ENCODE measurements at regions not wholly inside any gene's neighbourhood (a gene's known extent, or its start where the extent isn't known, plus 50 kb on each side); places are given as distances from the start of the nearest gene placed in this dataset.
A peak's percentile ranks its signal among the peaks of the same experiment; 100 is the strongest.

GRCh38 chr6:21967056-21967974, 329.5 kb downstream of the PRL start:
- no peaks in the 10 kb centered on the region for H3K9me3 Mint-ChIP-seq
- no peaks in the 10 kb centered on the region for H3K27me3 Mint-ChIP-seq
- H3K36me3 Mint-ChIP-seq (ENCODE audit: low read depth) = no peaks in the 10 kb centered on the region
- no peak overlapping the region for H3K4me3 Mint-ChIP-seq
- H3K27ac Mint-ChIP-seq = no peak overlapping the region
- no peak for DNase-seq
- H3K4me1 Mint-ChIP-seq (ENCODE audit: low read depth) = peaks cover 4% of the 10 kb centered on the region

GRCh38 chr6:21968411-21968810, 328.4 kb downstream of the PRL start:
- DNase-seq = no peak
- H3K4me1 Mint-ChIP-seq (ENCODE audit: low read depth) = peaks cover 4% of the 10 kb centered on the region
- no peaks in the 10 kb centered on the region for H3K27me3 Mint-ChIP-seq
- no peaks in the 10 kb centered on the region for H3K9me3 Mint-ChIP-seq
- H3K4me3 Mint-ChIP-seq = no peak overlapping the region
- no peak overlapping the region for H3K27ac Mint-ChIP-seq
- no peaks in the 10 kb centered on the region for H3K36me3 Mint-ChIP-seq (ENCODE audit: low read depth)

GRCh38 chr6:21969192-21969591, 327.6 kb downstream of the PRL start:
- no peak overlapping the region for H3K27ac Mint-ChIP-seq
- no peaks in the 10 kb centered on the region for H3K9me3 Mint-ChIP-seq
- H3K27me3 Mint-ChIP-seq = no peaks in the 10 kb centered on the region
- peaks cover 4% of the 10 kb centered on the region for H3K4me1 Mint-ChIP-seq (ENCODE audit: low read depth)
- H3K4me3 Mint-ChIP-seq = no peak overlapping the region
- DNase-seq = no peak
- H3K36me3 Mint-ChIP-seq (ENCODE audit: low read depth) = no peaks in the 10 kb centered on the region

- Mint-ChIP-seq H3K4me1 (ENCODE audit: low read depth) (no peaks in the 10 kb centered on the region), H3K27ac (no peak overlapping the region), H3K27me3 (no peaks in the 10 kb centered on the region), H3K36me3 (ENCODE audit: low read depth) (no peaks in the 10 kb centered on the region), H3K4me3 (no peak overlapping the region), H3K9me3 (no peaks in the 10 kb centered on the region)
- no peak for DNase-seq
Observed at GRCh38 chr6:21970569-21971300, 326.1 kb downstream of the PRL start.

GRCh38 chr6:21971541-21971940, 325.3 kb downstream of the PRL start:
- Mint-ChIP-seq H3K4me3 (no peak overlapping the region), H3K27ac (no peak overlapping the region), H3K36me3 (ENCODE audit: low read depth) (no peaks in the 10 kb centered on the region), H3K27me3 (no peaks in the 10 kb centered on the region), H3K4me1 (ENCODE audit: low read depth) (no peaks in the 10 kb centered on the region), H3K9me3 (no peaks in the 10 kb centered on the region)
- DNase-seq = no peak

DNA sequence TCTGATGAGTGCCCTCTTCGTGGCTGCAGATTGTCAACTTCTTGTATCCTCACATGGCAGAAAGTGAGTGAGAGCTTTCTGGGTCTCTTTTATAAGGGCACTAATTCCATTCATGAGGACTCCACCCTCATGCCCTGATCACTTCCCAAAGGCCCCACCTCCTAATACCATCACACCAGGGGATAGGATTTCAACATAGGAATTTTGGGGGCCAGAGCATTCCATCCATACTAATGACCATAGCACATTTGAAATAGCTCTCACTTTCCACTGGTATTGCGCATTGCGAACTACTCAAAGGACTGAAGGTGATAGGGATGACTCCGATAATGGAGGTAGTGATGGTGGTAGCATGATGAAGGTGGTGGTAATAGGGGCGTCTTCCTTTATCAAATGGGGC, 324.3 kb downstream of the PRL start:
- no peak for DNase-seq
- Mint-ChIP-seq H3K9me3 (no peaks in the 10 kb centered on the region), H3K4me1 (ENCODE audit: low read depth) (no peaks in the 10 kb centered on the region)

DNA sequence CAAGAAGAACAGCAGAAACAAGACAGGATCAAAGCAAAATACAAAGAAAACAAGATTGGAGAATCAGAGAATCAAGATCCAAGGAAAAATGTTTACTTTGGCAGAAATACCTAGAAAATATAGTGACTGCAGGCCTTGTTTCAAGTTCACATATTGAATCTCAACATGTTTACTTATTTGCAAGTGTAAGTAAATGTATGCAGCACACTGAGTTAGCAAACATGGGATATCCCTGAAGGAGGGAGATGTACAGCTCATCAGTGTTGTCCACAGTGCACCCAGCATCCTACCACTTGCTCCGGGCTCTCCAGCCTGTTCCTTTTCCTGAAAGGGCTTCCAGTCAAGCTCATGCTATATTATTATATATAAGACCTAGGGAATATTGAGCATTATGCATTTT, 319.5 kb downstream of the PRL start:
- Mint-ChIP-seq H3K27ac (no peak overlapping the region), H3K36me3 (ENCODE audit: low read depth) (no peaks in the 10 kb centered on the region)

More for the DNA sequence above, 324.3 kb downstream of the PRL start:
- Mint-ChIP-seq H3K4me3 (no peak overlapping the region), H3K27ac (no peak overlapping the region), H3K27me3 (no peaks in the 10 kb centered on the region), H3K36me3 (ENCODE audit: low read depth) (no peaks in the 10 kb centered on the region)

GRCh38 chr6:21981235-21981833, 315.5 kb downstream of the PRL start:
- H3K27ac Mint-ChIP-seq = no peak overlapping the region
- DNase-seq = no peak
- H3K9me3 Mint-ChIP-seq = no peaks in the 10 kb centered on the region
- no peak overlapping the region for H3K4me3 Mint-ChIP-seq
- peaks cover 3% of the 10 kb centered on the region for H3K27me3 Mint-ChIP-seq
- no peaks in the 10 kb centered on the region for H3K4me1 Mint-ChIP-seq (ENCODE audit: low read depth)
- H3K36me3 Mint-ChIP-seq (ENCODE audit: low read depth) = no peaks in the 10 kb centered on the region

More for the DNA sequence above, 319.5 kb downstream of the PRL start:
- H3K9me3 Mint-ChIP-seq = no peaks in the 10 kb centered on the region
- no peak for DNase-seq
- no peaks in the 10 kb centered on the region for H3K4me1 Mint-ChIP-seq (ENCODE audit: low read depth)
- no peaks in the 10 kb centered on the region for H3K27me3 Mint-ChIP-seq
- no peak overlapping the region for H3K4me3 Mint-ChIP-seq

DNA sequence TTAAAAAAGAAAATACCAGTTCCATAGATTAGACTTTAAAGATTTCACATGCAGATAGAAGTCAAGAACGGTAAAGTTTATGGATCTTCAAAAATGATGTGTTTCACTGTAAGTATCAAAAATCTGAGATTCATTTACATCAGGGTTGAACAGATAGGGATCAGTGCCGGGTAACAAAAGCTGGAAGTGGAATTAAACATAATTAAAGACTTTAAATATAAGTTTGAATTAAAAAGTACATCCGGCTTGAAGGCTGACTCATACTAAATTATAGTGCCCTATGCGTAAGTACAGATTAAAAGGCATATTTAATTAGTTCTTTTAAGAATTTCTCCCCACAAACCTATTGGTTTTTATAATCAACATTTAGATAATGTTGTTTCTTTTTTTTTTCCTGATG, 312.7 kb downstream of the PRL start:
- H3K4me3 Mint-ChIP-seq = no peak overlapping the region
- H3K36me3 Mint-ChIP-seq (ENCODE audit: low read depth) = no peaks in the 10 kb centered on the region
- H3K4me1 Mint-ChIP-seq (ENCODE audit: low read depth) = peaks cover 12% of the 10 kb centered on the region
- H3K9me3 Mint-ChIP-seq = no peaks in the 10 kb centered on the region
- no peak for DNase-seq
- H3K27ac Mint-ChIP-seq = no peak overlapping the region
- peaks cover 3% of the 10 kb centered on the region for H3K27me3 Mint-ChIP-seq

DNA sequence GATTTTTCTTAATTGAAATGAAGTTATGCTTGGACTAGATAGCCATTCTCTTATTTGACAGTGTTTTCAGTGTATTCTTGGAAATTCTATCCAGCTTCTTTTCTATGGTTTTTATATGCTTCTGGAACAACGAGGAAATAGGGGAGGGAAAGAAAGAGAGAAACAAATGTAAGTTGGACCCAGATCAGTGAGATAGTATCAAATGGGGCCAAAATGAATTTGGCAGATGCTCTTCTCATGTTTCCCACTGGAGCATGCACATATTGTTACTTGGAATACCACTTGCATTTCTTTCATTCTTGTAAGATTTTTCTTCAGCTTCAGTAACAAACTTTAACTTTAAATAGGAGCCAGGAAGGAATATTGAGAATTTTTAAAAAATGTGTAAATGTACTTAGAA, 312.3 kb downstream of the PRL start:
- Mint-ChIP-seq H3K27ac (no peak overlapping the region), H3K36me3 (ENCODE audit: low read depth) (no peaks in the 10 kb centered on the region), H3K4me1 (ENCODE audit: low read depth) (peaks cover 12% of the 10 kb centered on the region), H3K27me3 (peaks cover 3% of the 10 kb centered on the region), H3K9me3 (no peaks in the 10 kb centered on the region), H3K4me3 (no peak overlapping the region)
- no peak for DNase-seq

DNA sequence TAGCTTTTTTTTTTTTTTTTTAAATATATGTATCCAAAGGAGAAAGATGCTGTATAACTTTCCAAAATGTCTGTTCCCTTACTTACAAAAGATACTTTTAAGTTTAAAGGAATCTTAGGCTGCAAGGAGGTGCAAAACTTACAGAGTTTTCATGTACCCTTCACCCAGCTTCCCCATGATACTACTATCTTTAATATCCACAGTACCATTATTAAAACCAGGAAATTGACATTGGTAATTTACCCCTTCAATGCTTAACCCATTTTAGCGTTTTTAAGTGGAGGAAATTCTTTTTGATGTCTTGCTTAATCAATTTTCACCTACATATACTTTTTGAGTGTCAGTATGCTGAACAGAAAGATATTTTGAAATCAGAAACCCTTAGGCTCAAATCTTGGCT, 310.9 kb downstream of the PRL start:
- Mint-ChIP-seq H3K36me3 (ENCODE audit: low read depth) (no peaks in the 10 kb centered on the region), H3K27me3 (peaks cover 3% of the 10 kb centered on the region), H3K9me3 (no peaks in the 10 kb centered on the region), H3K4me3 (no peak overlapping the region), H3K27ac (no peak overlapping the region), H3K4me1 (ENCODE audit: low read depth) (peaks cover 12% of the 10 kb centered on the region)
- no peak for DNase-seq

DNA sequence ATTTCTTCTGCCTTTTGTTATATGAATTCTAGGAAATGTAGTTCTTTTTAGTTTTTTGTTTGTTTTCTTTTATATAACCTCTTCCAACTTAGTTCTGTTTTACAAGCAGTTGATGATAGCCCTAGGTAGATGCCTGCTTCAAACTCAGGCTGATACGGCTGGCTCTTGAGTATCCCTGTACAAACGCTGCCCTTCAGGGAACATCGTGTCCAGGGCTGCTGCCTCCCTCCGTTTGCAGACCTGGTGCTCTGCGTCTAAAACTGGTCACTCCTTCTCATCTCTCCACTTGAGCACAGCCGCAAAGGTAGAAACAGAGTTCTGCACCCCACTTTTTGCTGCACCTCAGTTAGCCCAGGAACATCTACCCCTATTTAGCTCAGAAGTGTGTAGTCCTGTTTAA, 310.1 kb downstream of the PRL start:
- Mint-ChIP-seq H3K9me3 (no peaks in the 10 kb centered on the region), H3K4me1 (ENCODE audit: low read depth) (peaks cover 12% of the 10 kb centered on the region), H3K4me3 (no peak overlapping the region), H3K27ac (no peak overlapping the region), H3K36me3 (ENCODE audit: low read depth) (no peaks in the 10 kb centered on the region), H3K27me3 (peaks cover 3% of the 10 kb centered on the region)
- no peak for DNase-seq

DNA sequence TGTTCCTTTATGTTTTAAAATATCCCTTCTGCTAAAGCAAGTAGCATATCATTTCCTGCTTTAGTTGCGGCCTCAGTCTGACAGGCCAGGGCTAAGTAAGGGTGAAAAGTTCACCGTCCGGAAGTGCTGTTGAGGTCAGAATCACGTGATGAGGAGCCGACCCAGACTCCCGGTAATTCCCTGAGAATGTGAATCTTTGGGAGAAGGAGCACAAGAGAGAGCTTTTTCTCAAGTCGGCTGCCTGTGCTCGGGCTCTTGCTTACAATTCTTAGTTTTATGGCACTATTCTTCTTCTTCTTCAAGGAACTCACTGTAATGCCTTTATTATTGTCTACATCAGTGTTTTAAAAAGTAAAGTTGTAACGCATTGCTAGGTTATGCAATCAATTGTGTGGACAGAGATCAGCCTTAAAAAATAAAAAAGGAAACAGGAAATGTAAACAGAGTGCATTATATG, 309.3 kb downstream of the PRL start:
- Mint-ChIP-seq H3K27me3 (peaks cover 3% of the 10 kb centered on the region), H3K9me3 (no peaks in the 10 kb centered on the region), H3K4me3 (peak overlapping the region; percentile 24), H3K27ac (no peak overlapping the region), H3K4me1 (ENCODE audit: low read depth) (peaks cover 16% of the 10 kb centered on the region), H3K36me3 (ENCODE audit: low read depth) (no peaks in the 10 kb centered on the region)
- no peak for DNase-seq

- Mint-ChIP-seq H3K4me1 (ENCODE audit: low read depth) (peaks cover 21% of the 10 kb centered on the region), H3K36me3 (ENCODE audit: low read depth) (no peaks in the 10 kb centered on the region), H3K27ac (no peak overlapping the region), H3K27me3 (no peaks in the 10 kb centered on the region), H3K9me3 (no peaks in the 10 kb centered on the region), H3K4me3 (no peak overlapping the region)
- no peak for DNase-seq
Observed at GRCh38 chr6:21990577-21990976, 306.3 kb downstream of the PRL start.
